GM19099 (cell line): ENCODE measurements at regions not wholly inside any gene's neighbourhood (a gene's known extent, or its start where the extent isn't known, plus 50 kb on each side); places are given as distances from the start of the nearest gene placed in this dataset.

Source experiments
- POLR2A ChIP-seq: IDR thresholded peaks from 3 replicates; pipeline ENCODE4 v1.6.1; 2011; ENCODE audit warnings: low read depth; ENCODE audit not compliant: insufficient read length; ENCODE audit errors: extremely low read depth

GRCh38 chr17:70956726-70957125, 787.4 kb downstream of the KCNJ2 start:
- no peak for TF ChIP-seq POLR2A

DNA sequence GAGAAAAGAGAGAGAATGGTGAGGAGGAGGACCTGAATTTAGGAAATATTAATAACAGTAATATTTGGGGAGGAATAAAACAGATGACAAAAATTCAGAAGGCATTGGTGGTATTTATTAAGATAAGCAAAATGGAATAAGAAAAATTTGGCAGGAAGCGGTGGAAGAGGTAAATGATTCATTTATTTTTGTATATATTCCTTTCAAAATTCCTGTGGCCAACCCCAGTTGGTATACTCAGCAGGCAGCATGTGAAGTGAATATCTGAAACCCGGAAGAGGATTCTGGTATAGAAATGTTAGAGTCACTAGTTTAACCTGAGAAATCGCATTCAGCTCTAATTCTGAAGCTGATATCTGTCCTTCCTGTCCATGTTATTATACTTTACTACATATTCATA, 792.0 kb downstream of the KCNJ2 start:
- no peak for TF ChIP-seq POLR2A

- no peak for TF ChIP-seq POLR2A
These were observed 799.0 kb downstream of the KCNJ2 start for GRCh38 chr17:70968302-70968701.

DNA sequence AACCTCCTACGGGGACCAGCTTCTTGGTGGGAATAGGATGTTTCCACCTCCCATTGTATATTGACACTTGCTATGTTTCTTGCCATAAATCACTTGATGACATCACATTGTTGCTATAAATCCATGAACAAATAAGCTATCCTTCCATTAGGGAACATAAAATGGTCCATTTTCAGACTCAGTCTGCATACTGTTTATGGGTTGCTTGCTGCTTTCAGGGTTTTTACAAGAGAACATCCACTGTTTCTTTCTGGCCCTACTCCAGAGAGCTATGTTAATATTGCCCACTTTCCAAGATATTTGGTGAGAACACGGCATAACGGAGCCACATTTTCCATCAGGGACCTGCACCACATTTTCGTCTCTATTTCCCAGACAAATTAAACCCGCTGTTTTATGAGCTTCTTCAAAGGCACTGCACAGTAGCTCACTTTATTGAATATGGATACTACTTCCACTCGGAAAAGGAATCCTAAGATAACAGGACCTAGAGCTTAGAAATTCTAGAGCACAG, 800.2 kb downstream of the KCNJ2 start:
- no peak for TF ChIP-seq POLR2A

GRCh38 chr17:70976447-70976846, 807.1 kb downstream of the KCNJ2 start:
- TF ChIP-seq POLR2A, result no peak

- TF ChIP-seq POLR2A, result no peak
These were observed 815.5 kb downstream of the KCNJ2 start for GRCh38 chr17:70984873-70985272.

GRCh38 chr17:70987867-70988340, 818.6 kb downstream of the KCNJ2 start:
- TF ChIP-seq POLR2A, result no peak

DNA sequence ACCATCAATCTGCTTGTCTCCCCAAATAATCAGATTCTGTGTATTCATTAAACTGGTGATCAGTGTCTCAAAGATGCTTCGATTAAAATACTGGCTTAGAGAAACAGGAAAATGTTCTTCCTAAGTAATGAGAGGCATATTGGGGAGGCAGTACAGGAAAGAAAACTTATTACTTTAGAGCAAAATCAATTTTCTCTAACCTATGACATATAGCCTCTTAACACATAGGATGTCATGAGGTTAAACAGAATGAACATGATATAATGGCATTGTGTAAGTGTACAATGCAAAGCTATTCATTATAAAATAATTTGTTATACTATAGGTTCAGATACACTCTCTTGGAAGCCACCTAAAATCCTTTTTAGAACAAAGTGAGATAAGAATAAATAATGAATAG, 819.3 kb downstream of the KCNJ2 start:
- TF ChIP-seq POLR2A, result no peak

DNA sequence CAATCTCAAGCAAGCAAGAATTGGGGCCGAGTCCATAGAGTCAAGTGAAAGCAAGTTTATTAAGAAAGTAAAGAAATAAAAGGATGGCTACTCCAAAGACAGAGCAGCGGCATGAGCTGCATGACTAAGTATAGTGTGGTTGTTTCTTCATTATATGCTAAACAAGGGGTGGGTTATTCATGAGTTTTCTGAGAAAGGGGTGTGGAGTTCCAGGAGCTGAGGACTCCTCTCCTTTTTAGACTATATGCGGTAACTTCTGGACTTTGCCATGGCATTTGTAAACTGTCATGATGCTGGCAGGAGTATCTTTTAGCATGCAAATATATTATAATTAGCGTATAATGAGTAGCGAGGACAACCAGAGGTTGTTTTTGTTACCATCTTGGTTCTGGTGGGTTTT, 819.9 kb downstream of the KCNJ2 start:
- no peak for TF ChIP-seq POLR2A

DNA sequence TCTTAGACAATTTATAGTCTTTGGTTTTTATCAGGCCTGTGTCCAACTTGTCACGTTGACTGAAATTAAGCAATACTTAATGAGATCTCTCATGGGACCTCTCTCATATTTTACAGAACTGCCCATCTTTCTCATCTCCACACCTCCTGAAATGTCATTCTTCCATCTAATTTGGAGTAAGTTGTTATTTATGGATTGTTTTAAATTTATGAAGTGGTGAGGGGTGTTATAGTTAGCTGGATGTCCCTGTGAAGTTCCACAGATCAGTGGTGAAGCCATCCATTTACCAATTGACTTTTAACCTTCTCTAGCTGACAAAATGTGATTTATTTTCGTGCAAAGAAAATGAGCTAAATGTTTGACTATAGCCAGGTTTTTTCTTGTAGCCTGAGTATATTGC, 824.9 kb downstream of the KCNJ2 start:
- no peak for TF ChIP-seq POLR2A

DNA sequence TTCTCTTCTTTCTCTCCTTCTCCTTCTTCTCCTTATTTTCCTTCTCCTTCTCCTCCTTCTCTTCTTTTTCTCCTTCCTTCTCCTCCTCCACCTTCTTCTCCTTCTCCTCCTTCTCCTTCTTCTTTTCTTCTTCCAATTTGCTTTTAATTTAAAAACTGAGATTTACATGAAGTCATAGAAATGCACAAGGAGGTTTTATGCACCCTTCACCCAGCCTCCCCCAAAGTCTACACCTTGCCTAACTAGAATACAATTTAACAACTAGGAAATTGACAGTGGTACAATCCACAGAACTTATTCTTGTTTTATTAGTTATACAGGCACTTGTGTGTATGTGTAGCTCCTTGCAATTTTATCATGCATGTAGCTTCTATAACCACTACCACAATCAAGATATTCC, 826.7 kb downstream of the KCNJ2 start:
- TF ChIP-seq POLR2A, result no peak

GRCh38 chr17:71003736-71004135, 834.4 kb downstream of the KCNJ2 start:
- TF ChIP-seq POLR2A, result no peak

- no peak for TF ChIP-seq POLR2A
These were observed 835.1 kb downstream of the KCNJ2 start for GRCh38 chr17:71004413-71004812.

DNA sequence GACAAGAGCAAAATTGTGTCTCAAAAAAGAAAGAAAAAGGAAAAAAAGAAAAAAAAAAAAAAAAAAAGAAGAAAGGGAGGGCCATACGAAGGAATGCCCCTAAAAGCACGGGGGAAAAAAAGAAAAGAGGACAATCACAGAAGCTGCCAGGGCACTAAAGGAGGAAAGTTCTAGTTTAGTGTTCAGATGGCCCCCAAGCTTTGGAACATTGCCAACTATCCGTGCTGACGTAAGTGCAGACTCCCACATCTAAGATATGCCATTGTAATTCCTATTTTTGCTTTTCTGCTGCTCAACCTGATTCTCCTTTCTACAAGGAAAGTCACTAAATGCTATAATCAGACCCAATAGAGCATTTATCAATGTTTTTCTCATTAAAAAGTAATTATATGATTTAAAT, 842.1 kb downstream of the KCNJ2 start:
- no peak for TF ChIP-seq POLR2A

DNA sequence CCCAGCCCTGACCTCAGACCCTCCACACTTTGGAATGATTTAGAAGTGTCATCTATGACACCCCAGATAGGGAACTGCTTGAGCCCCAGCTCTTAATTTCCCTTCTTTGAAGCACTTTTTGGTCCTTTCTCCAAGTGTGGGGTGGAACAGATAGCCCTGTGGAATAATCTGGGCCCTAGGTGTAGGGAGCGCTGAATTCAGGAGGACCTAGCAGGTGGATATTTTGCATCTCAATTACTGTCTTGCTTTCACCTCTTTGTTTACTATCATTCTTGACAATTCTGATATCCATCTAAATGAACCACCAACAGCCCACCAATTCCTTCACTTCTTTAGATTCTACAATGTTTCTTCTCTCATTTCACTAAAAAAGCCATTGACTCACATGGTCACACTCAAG, 850.4 kb downstream of the KCNJ2 start:
- TF ChIP-seq POLR2A, result no peak

GRCh38 chr17:71022758-71023157, 853.4 kb downstream of the KCNJ2 start:
- no peak for TF ChIP-seq POLR2A
